B cell (primary cell): ENCODE measurements at regions not wholly inside any gene's neighbourhood (a gene's known extent, or its start where the extent isn't known, plus 50 kb on each side); places are given as distances from the start of the nearest gene placed in this dataset.

Experiments
- ATAC-seq: fragments of 200-7000 bp; cut with Tn5 transposase; one replicate; pipeline ENCODE4 v1.10.0; 2021; ENCODE audit warnings: low read depth, mild to moderate bottlenecking, moderate number of reproducible peaks, moderate library complexity
- CTCF ChIA-PET: fragments of 350-600 bp; sonication (Branson Sonifier 250); formaldehyde crosslinking; loops from one replicate; lab custom pipeline; 2021; ENCODE audit warnings: antibody characterized with exemption, inconsistent platforms; lab: Charles Lee
- POLR2A ChIA-PET: fragments of 350-600 bp; sonication (Branson Sonifier 250); formaldehyde crosslinking; loops from one replicate; lab custom pipeline; 2021; ENCODE audit warnings: antibody characterized with exemption; lab: Charles Lee
- DNase-seq: peaks from one replicate; pipeline ENCODE4 v3.0.0; 2013
- H2AFZ ChIP-seq: 2 replicates; pipeline ENCODE4 v1.6.1; 2012; ENCODE audit warnings: mild to moderate bottlenecking, low read depth, low read length; ENCODE audit not compliant: insufficient read depth, poor library complexity, severe bottlenecking
- H3K27ac ChIP-seq, 2 donors: 1 replicate in 1 of 2; 2 replicates in 1 of 2; pipeline ENCODE4 v1.5.1; 2012 to 2013; ENCODE audit warnings: low read length in 2 of 2, mild to moderate bottlenecking in 2 of 2, moderate library complexity in 1 of 2
- H3K27me3 ChIP-seq, 4 experiments: fragments of 200-600 bp in 1 of 4; sonication (generic) in 1 of 4; replicated peaks in 1 of 4; 1 replicate in 2 of 4; 2 replicates in 2 of 4; pipeline versions ENCODE4 v1.6.1 to v1.7.0; 2013 to 2016; ENCODE audit warnings: low read length in 3 of 4, mild to moderate bottlenecking in 2 of 4, mixed read lengths in 1 of 4, moderate library complexity in 1 of 4; ENCODE audit not compliant: insufficient read depth in 4 of 4, control insufficient read depth in 3 of 4; ENCODE audit errors: control extremely low read depth in 1 of 4
- H3K36me3 ChIP-seq, 2 experiments: replicated peaks in 1 of 2; 1 replicate in 1 of 2; 2 replicates in 1 of 2; pipeline versions ENCODE4 v1.6.1 to v1.7.1; 2013; ENCODE audit warnings: low read length in 1 of 2; ENCODE audit not compliant: insufficient read depth in 2 of 2, control insufficient read depth in 1 of 2; ENCODE audit errors: control extremely low read depth in 1 of 2, extremely low read depth in 1 of 2
- H3K4me1 ChIP-seq, 2 donors: fragments of 200-600 bp in 1 of 2; sonication (generic) in 1 of 2; 1 replicate in 1 of 2; 2 replicates in 1 of 2; pipeline versions ENCODE4 v1.5.1 to v1.6.1; 2013 to 2017; ENCODE audit warnings: low read length in 2 of 2; ENCODE audit not compliant: control insufficient read depth in 2 of 2, insufficient read depth in 2 of 2
- H3K4me2 ChIP-seq: replicated peaks from 2 replicates; pipeline ENCODE3; 2012; ENCODE audit warnings: mild to moderate bottlenecking, low read depth, low read length; ENCODE audit not compliant: poor library complexity, severe bottlenecking
- H3K4me3 ChIP-seq, 5 experiments: fragments of 200-600 bp in 1 of 5; sonication (generic) in 1 of 5; 1 replicate in 3 of 5; 2 replicates in 2 of 5; pipeline versions ENCODE4 v1.5.1 to v1.7.0; 2011 to 2016; ENCODE audit warnings: low read length in 4 of 5, mild to moderate bottlenecking in 4 of 5, low read depth in 2 of 5, control low read depth in 1 of 5, moderate library complexity in 1 of 5; ENCODE audit not compliant: insufficient read depth in 1 of 5; ENCODE audit errors: control extremely low read depth in 1 of 5, extremely low read depth in 1 of 5
- H3K79me2 ChIP-seq: fragments of 200-600 bp; sonication (generic); one replicate; pipeline ENCODE4 v1.6.0; 2016; ENCODE audit warnings: low read length; ENCODE audit not compliant: control insufficient read depth, insufficient read depth
- H3K9ac ChIP-seq: fragments of 200-600 bp; sonication (generic); 2 replicates; pipeline ENCODE4 v1.6.1; 2017; ENCODE audit warnings: mild to moderate bottlenecking, low read length, moderate library complexity
- H3K9me3 ChIP-seq, 3 donors: one replicate each; pipeline versions ENCODE4 v1.6.1 to v1.7.1; 2013; ENCODE audit warnings: low read length in 2 of 3; ENCODE audit not compliant: control insufficient read depth in 2 of 3, insufficient read depth in 1 of 3; ENCODE audit errors: control extremely low read depth in 1 of 3
- H4K20me1 ChIP-seq: 2 replicates; pipeline ENCODE4 v1.6.0; 2012; ENCODE audit warnings: mild to moderate bottlenecking, low read length; ENCODE audit not compliant: insufficient read depth, control insufficient read depth, poor library complexity, severe bottlenecking
- H3K27ac Mint-ChIP-seq: one replicate; pipeline ENCODE4 v1.8.0; 2021; ENCODE audit warnings: mixed read lengths
- H3K27me3 Mint-ChIP-seq: one replicate; pipeline ENCODE4 v1.8.0; 2021; ENCODE audit warnings: mixed read lengths
- H3K4me1 Mint-ChIP-seq: one replicate; pipeline ENCODE4 v1.8.0; 2021; ENCODE audit warnings: mixed read lengths
- H3K4me3 Mint-ChIP-seq: one replicate; pipeline ENCODE4 v1.8.0; 2021; ENCODE audit warnings: mixed read lengths
- H3K9me3 Mint-ChIP-seq: one replicate; pipeline ENCODE4 v1.8.0; 2022; ENCODE audit warnings: mixed read lengths; ENCODE audit not compliant: insufficient read depth
- EZH2 ChIP-seq: IDR thresholded peaks from 2 replicates; pipeline ENCODE4 v1.6.1; 2012; ENCODE audit warnings: borderline replicate concordance, low read depth, mild to moderate bottlenecking, moderate library complexity, low read length; ENCODE audit not compliant: insufficient read depth, poor library complexity, severe bottlenecking
- WGBS: methylation state at CpG from one replicate; pipeline ENCODE4 v1.1.5; 2013; ENCODE audit warnings: missing lambda C conversion rate; ENCODE audit not compliant: insufficient coverage; 5-methylcytosine and 5-hydroxymethylcytosine counted together
- intact Hi-C: fragments of 100-400 bp; cut with micrococcal nuclease; formaldehyde crosslinking; loops from one replicate; pipeline ENCODE4 v1.10.0; 2022
- TF ChIP-seq, protein P1 (sequence below): fragments of 200-600 bp; IDR thresholded peaks from one replicate; pipeline ENCODE4 v1.8.0; 2022; ENCODE audit warnings: antibody characterized with exemption, mild to moderate bottlenecking

DNA sequence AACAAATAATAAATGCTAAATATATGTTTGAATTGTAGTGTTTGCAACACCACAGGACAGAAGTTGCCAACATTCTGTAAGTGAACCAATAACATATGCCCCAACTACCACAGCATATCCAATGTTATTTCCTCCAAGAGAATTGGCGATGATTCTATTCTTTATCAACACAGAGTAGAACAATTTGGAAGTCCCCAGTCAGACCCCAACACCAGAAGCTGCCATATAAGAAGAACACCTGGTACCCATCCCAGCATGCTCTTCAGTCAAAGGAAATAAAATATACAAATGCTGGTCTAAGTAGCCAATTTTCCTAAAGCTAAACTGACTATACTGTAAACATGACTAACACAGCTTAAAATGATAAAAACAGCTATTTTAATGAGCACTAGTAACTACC, 145.7 kb downstream of the KLF12 start:
- intact Hi-C loops: no loop called here
- Histone ChIP-seq H3K4me2 (no peak overlapping the region), H4K20me1 (peaks cover 6% of the 10 kb centered on the region), H3K9me3 (peaks cover 0 to 2% (median 0%) of the 10 kb centered on the region in 3 donors), H3K9ac (no peak overlapping the region), H3K27me3 (no peaks in the 10 kb centered on the region), H3K4me1 (peaks cover 25 to 31% of the 10 kb centered on the region in 2 donors), H3K79me2 (peaks cover 18% of the 10 kb centered on the region), H2AFZ (no peak overlapping the region), H3K4me3 (no peak overlapping the region), H3K36me3 (peaks cover 0 to 11% of the 10 kb centered on the region in 2 experiments), H3K27ac (peak overlapping the region; percentile 7 to 72)
- 100% methylated on average over 1 of the region's 1 CpG for WGBS
- ChIA-PET CTCF (interaction anchor here (1.0 to 1.5 kb wide), 2 partner anchors 298 to 300 kb away, joined by 3 read pairs; no protein-coding TSS in a partner anchor), POLR2A (no interaction called here)
- TF ChIP-seq, protein P1, sequence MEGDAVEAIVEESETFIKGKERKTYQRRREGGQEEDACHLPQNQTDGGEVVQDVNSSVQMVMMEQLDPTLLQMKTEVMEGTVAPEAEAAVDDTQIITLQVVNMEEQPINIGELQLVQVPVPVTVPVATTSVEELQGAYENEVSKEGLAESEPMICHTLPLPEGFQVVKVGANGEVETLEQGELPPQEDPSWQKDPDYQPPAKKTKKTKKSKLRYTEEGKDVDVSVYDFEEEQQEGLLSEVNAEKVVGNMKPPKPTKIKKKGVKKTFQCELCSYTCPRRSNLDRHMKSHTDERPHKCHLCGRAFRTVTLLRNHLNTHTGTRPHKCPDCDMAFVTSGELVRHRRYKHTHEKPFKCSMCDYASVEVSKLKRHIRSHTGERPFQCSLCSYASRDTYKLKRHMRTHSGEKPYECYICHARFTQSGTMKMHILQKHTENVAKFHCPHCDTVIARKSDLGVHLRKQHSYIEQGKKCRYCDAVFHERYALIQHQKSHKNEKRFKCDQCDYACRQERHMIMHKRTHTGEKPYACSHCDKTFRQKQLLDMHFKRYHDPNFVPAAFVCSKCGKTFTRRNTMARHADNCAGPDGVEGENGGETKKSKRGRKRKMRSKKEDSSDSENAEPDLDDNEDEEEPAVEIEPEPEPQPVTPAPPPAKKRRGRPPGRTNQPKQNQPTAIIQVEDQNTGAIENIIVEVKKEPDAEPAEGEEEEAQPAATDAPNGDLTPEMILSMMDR: no peak
- no peak for ATAC-seq
- no peaks in the 10 kb centered on the region for H3K27me3 Mint-ChIP-seq
- H3K27ac Mint-ChIP-seq: peak overlapping the region; percentile 38
- no peak for DNase-seq
- H3K4me3 Mint-ChIP-seq: no peak overlapping the region
- H3K4me1 Mint-ChIP-seq: peaks cover 55% of the 10 kb centered on the region
- H3K9me3 Mint-ChIP-seq: no peaks in the 10 kb centered on the region

DNA sequence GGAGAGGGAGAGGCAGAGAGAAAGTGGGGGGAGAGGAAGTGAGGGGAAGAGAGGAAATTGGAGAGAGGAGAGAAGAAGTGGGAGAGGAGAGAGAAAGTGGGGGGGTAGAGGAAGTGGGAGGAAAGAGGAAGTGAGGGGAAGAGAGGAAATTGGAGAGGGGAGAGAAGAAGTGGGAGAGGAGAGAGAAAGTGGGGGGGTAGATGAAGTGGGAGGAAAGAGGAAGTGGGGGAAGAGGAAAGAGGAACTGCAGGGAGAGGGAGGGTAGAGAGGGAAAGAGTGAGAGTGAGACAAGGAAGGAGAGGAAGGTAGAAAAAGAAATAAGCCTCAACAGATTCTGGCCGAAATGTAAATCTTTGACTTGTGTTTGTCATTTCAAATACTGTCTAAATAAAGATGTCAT, 146.6 kb downstream of the KLF12 start:
- H3K27me3 Mint-ChIP-seq: no peaks in the 10 kb centered on the region
- intact Hi-C loops: no loop called here
- WGBS: no CpG with 5 or more reads among the region's 1 CpG
- Histone ChIP-seq H3K27ac (peak overlapping the region; percentile 2 to 72), H3K9ac (no peak overlapping the region), H3K36me3 (peaks cover 0 to 11% of the 10 kb centered on the region in 2 experiments), H4K20me1 (peaks cover 6% of the 10 kb centered on the region), H3K9me3 (peaks cover 0 to 2% (median 0%) of the 10 kb centered on the region in 3 donors), H3K4me3 (no peak overlapping the region), H2AFZ (no peak overlapping the region), H3K27me3 (no peaks in the 10 kb centered on the region), H3K4me1 (peaks cover 25 to 31% of the 10 kb centered on the region in 2 donors), H3K4me2 (no peak overlapping the region), H3K79me2 (peaks cover 25% of the 10 kb centered on the region)
- peak; percentile 14 for ATAC-seq
- CTCF ChIA-PET: no interaction called here
- H3K4me1 Mint-ChIP-seq: peaks cover 53% of the 10 kb centered on the region
- POLR2A ChIA-PET: no interaction called here
- peak overlapping the region; percentile 66 for H3K27ac Mint-ChIP-seq
- no peaks in the 10 kb centered on the region for H3K9me3 Mint-ChIP-seq
- peak; percentile 27 for DNase-seq
- no peak for TF ChIP-seq EZH2
- TF ChIP-seq, protein P1: no peak
- no peak overlapping the region for H3K4me3 Mint-ChIP-seq
